OCI-LY1 (cell line): ENCODE measurements at regions not wholly inside any gene's neighbourhood (a gene's known extent, or its start where the extent isn't known, plus 50 kb on each side); places are given as distances from the start of the nearest gene placed in this dataset.

Source experiments
- CTCF ChIP-seq: fragments of 200-600 bp; sonication (generic), shearing (Covaris generic); IDR thresholded peaks from 2 replicates; pipeline ENCODE4 v1.5.1; 2017; ENCODE audit warnings: mild to moderate bottlenecking, antibody characterized with exemption, low read length, moderate library complexity, mixed read lengths
- EZH2 ChIP-seq: fragments of 200-600 bp; sonication (generic), shearing (Covaris generic); IDR thresholded peaks from 2 replicates; pipeline ENCODE4 v1.8.0; 2017; ENCODE audit warnings: borderline replicate concordance, mixed run types, mild to moderate bottlenecking, antibody characterized with exemption, low read length, moderate library complexity, mixed read lengths

DNA sequence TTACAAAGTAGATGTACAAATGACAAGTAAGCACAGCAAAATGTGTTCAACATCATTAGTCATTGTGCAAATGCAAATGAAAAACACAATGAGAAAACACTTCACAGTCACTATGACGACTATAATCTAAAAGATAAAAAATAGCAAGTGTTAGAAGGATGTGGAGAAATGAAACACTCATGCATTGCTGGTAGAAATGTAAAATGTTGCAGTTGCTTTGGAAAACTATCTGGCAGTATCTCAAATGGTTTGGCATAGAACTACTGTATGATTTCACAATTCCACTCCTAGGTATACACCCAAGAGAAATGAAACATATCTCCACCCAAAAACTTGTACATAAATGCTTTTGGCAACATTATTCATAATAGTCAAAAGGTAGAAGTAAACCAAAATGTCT lies 459.7 kb upstream of the TRAM1L1 start:
- no peak for TF ChIP-seq CTCF
- TF ChIP-seq EZH2, result no peak
